ENCODE measurements at regions not wholly inside any gene's neighbourhood (a gene's known extent, or its start where the extent isn't known, plus 50 kb on each side); places are given as distances from the start of the nearest gene placed in this dataset.

- TF ChIP-seq CREB5 (CRISPR knock-in tag; IDR thresholded peaks at IDR 0.05; ENCODE audit: low read depth) (no peak), GLIS3 (CRISPR knock-in tag; IDR thresholded peaks at IDR 0.05) (no peak), ZNF70 (CRISPR knock-in tag; IDR thresholded peaks at IDR 0.05) (no peak), PPARA (CRISPR knock-in tag; IDR thresholded peaks at IDR 0.05; ENCODE audit: borderline replicate concordance) (no peak), ARNTL (CRISPR knock-in tag; IDR thresholded peaks at IDR 0.05; ENCODE audit: borderline replicate concordance, low read depth) (no peak), PATZ1 (CRISPR knock-in tag; IDR thresholded peaks at IDR 0.05; ENCODE audit: borderline replicate concordance) (no peak), RARB (CRISPR knock-in tag; IDR thresholded peaks at IDR 0.05) (no peak)
Measured at GRCh38 chr3:1501406-1502115, 408.7 kb downstream of the CNTN6 start.

All from SK-N-SH treated with all-trans-retinoic acid at 6 μM for 48 hours (cell line).